Right lobe of liver (tissue), 4 donors: ENCODE measurements at regions not wholly inside any gene's neighbourhood (a gene's known extent, or its start where the extent isn't known, plus 50 kb on each side); places are given as distances from the start of the nearest gene placed in this dataset.

Experiments
- POLR2A ChIP-seq: fragments of 450-650 bp; IDR thresholded peaks from one replicate; pipeline ENCODE4 v1.6.1; 2017; ENCODE audit warnings: antibody characterized with exemption, mild to moderate bottlenecking
- TF ChIP-seq, protein P1 (sequence below), 4 donors: fragments of 200-600 bp in 3 of 4; fragments of 450-650 bp in 1 of 4; IDR thresholded peaks; one replicate each; pipeline versions ENCODE4 v1.5.1 to v1.8.0; 2016 to 2022; ENCODE audit warnings: antibody characterized with exemption in 4 of 4, mild to moderate bottlenecking in 2 of 4
- donor health status: DM: no; HTN: no; CAD: no.
- donor health status: DM: no; HTN: no; CAD: no.
- donor health status: DM: no; HTN: yes; CAD: no.

DNA sequence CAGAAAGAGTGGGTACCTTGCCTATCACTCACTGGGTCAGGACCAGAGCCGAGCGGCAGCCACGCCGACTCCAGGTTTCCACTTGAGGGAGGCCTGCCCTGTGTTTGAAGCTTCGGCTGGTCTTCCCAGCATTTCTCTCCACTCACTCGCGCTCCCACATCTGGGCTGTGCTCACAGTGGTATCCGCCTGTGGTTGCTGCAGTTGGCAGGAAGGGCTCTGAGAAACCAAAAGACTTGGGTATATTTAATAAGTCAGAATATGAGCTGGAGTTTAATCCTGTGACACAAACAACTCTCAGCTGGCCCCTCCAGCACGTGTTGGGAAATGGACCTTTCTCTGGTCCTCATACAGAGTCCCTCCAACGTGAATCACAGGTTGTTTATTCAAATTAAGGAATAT, 70.9 kb downstream of the SPRY4 start:
- no peak for TF ChIP-seq POLR2A
- TF ChIP-seq, protein P1, sequence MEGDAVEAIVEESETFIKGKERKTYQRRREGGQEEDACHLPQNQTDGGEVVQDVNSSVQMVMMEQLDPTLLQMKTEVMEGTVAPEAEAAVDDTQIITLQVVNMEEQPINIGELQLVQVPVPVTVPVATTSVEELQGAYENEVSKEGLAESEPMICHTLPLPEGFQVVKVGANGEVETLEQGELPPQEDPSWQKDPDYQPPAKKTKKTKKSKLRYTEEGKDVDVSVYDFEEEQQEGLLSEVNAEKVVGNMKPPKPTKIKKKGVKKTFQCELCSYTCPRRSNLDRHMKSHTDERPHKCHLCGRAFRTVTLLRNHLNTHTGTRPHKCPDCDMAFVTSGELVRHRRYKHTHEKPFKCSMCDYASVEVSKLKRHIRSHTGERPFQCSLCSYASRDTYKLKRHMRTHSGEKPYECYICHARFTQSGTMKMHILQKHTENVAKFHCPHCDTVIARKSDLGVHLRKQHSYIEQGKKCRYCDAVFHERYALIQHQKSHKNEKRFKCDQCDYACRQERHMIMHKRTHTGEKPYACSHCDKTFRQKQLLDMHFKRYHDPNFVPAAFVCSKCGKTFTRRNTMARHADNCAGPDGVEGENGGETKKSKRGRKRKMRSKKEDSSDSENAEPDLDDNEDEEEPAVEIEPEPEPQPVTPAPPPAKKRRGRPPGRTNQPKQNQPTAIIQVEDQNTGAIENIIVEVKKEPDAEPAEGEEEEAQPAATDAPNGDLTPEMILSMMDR (IDR thresholded peaks at IDR 0.05), result no peak
